ENCODE measurements at regions not wholly inside any gene's neighbourhood (a gene's known extent, or its start where the extent isn't known, plus 50 kb on each side); places are given as distances from the start of the nearest gene placed in this dataset.

DNA sequence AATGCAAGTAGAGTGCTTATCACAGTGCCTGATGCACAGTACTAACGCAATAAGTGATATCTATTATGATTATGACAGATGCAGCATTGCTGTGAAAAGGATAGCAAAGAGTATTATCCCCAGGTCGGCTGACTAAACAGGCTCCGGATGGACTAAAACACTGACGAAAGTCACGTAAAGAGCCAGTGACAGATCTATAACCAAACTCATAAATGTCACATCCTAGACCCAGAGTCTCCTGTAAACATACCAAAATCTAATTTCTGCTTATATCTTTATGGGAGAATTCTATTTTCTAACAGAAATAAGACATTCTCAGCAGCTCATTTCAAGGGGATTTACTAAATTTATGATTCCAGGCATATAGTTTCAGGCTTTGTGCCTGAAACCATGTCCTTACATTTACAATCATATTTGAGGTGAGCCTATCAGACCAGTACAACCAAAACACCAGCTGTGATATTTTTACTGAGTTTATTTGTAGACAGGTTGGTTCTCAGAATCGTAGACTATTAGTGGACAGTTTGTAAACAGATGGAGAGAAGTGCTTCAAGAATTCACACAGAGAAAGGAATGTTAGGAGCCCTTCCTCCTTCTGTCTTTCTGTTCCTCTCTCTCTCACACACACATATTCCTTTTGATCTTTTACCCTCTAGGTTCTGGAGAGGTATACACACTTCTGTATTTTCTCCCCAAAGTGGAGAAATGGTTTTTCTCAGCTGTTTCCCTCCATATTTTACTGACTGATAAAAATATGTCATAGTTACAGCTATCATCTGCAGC, 52.4 kb upstream of the WDR26 start:
- DNase-seq (ENCODE audit: low spot score) = no peak

GRCh38 chr1:224488806-224489499, 54.4 kb upstream of the WDR26 start:
- DNase-seq (ENCODE audit: low spot score) = no peak

- DNase-seq (ENCODE audit: low spot score) = no peak
These were observed 55.2 kb upstream of the WDR26 start for GRCh38 chr1:224489534-224490365.

GRCh38 chr1:224490549-224491537, 56.2 kb upstream of the WDR26 start:
- DNase-seq (ENCODE audit: low spot score) = no peak

DNA sequence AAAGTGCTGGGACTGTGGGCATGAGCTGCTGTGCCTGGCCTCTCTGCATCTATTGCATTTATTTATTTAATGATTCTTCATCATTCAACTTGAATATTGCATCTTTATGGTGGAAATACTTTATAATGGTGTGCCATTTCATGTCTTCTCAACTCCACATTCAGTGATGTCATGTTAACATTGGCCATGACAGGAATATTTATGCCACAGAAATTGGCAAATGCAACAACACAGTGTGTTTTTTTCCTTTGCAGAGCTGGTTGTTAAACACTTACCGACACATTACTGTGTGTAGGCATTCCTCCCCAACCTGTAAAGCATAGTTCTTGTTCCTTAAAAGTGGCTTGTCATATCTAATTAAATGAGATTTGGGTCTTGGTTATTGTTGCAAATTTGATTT, 57.4 kb upstream of the WDR26 start:
- no peak for DNase-seq (ENCODE audit: low spot score)

- no peak for DNase-seq (ENCODE audit: low spot score)
These were observed 58.0 kb upstream of the WDR26 start for GRCh38 chr1:224492632-224493031.

- no peak for DNase-seq (ENCODE audit: low spot score)
These were observed 58.7 kb upstream of the WDR26 start for GRCh38 chr1:224493269-224493668.

- no peak for DNase-seq (ENCODE audit: low spot score)
These were observed 59.7 kb upstream of the WDR26 start for GRCh38 chr1:224494343-224494742.

DNA sequence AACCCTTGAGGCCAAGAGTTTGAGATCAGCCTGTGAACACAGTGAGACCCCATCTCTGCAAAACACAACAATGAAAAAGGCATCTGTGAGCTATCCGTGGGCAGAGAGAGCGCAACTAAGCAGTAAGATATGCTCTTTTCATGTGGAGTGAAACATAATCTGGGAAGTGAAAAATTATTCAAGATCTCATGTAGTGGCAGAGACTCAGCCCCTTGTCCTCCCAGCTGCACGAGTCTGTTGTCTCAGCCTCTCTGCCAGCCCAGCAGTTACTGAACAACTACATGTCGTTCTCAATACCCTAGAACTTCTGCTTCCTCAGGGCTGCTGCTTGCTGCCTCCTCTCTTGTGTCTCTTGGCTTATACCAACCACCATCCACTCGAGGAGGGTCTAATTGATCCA, 61.3 kb upstream of the WDR26 start:
- DNase-seq (ENCODE audit: low spot score) = no peak

DNA sequence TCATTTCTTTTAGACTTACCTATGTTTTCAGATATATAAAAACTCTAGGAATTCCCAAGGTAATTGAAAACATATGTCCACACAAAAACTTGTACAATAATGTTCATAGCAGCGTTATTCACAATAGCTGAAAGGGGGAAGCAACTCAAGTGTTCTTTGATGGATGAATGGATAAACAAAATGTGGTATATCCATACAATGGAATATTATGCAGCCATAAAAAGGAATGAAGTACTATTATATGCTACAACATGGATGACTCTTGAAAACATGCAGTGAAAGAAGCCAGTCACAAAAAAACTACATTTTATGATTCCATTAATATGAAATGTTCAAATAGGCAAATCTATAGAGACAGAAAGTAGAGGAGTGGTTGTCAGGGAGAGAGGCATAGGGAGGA, 62.2 kb upstream of the WDR26 start:
- no peak for DNase-seq (ENCODE audit: low spot score)

DNA sequence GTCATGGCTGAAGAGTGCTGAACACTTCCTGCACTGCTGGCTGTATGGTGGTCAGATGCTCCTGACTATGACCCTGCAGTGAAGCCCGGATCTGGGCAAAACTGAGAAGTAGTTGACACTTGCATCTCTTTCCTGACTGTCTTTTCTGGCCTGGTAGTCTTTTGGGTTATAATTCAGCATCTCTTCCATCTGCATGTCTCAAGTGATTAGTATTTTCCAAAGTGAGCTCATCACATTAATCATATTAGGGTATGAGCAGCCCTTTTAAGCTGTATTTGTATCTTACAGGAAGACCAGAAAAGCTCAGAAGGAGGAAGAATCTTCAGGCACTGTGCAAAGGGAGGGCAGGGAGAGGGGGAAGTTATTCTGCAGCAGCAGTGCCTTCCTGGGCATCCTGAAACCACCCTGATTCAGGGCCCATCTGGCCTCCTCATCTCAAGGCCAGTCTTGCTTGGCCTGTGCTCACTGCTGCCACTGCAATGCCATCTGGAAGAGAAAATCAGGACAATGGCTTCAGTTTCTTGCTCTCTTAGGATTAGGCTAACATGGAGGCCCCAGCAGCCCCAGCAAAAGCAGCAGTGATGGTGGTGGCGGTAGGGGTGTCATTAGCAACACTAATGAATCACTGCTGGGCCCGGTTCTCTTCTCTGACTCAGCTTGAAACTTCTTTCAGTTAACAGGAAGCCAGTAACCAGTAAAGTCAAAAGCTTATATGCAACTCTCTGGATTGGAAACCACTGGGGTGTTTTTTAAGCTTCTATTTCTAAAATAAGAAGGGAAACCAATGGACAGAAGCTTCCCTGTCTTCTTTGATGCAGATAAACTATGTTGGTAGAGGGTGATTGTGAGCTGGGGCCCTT, 63.3 kb upstream of the WDR26 start:
- DNase-seq (ENCODE audit: low spot score) = peak; percentile 90

- peak; percentile 46 for DNase-seq (ENCODE audit: low spot score)
These were observed 64.1 kb upstream of the WDR26 start for GRCh38 chr1:224498574-224499170.

GRCh38 chr1:224499204-224499603, 64.6 kb upstream of the WDR26 start:
- no peak for DNase-seq (ENCODE audit: low spot score)

GRCh38 chr1:224500796-224501195, 66.2 kb upstream of the WDR26 start:
- no peak for DNase-seq (ENCODE audit: low spot score)

DNA sequence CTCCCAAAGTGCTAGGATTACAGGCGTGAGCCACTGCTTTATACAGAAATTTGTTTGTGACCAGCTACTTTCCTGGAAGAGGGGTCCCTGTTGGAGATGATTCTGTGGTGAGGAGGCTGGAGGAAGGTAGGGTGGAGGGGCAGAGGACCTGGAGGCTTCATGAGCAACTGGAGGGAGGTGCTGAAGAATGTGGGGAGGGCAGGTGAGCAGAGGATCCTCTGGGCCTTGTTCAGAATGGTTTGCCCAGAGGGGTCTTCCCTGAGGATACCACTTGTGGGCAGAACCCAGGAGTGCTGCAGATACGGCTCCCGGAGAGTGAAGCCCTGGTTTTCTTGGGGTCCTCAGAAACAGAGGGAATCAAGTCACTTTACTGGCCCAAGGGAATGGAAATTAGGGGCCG, 67.2 kb upstream of the WDR26 start:
- no peak for DNase-seq (ENCODE audit: low spot score)

DNA sequence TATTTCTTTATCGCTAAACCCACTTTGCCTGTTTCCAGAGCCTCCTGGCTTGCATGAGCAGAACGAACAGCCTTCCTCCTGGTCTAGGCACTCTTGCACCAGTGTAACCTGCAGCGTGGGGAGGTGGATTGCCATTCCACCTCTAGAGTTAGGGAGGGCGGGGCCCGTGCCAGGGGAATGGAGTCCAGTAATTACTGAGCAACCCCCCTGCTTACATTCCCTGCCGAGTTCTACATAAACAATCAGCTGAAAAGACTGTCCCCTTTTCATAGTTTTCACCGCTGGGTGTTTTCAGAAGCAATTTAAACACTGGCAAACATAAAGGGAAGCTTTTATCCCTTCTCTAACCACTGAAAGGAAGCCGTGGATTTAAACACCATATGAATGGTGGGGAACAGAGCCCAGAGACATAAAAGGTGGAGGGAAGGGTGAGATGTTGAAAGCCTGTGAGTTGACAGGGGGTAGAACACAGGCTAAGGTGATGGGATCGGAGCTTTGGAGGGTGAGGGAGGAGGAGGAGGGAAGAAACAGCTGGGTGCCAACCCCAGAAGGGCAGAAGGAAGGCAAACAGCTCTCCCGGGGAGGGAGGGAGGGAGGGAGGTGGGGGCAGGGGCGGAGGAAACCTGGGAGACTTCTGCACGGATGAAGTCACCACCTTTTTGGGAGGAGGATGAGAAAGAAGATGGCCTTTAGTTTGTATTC, 68.0 kb upstream of the WDR26 start:
- no peak for DNase-seq (ENCODE audit: low spot score)

GRCh38 chr1:224503161-224504118, 68.8 kb upstream of the WDR26 start:
- peak; percentile 91 for DNase-seq (ENCODE audit: low spot score)

- no peak for DNase-seq (ENCODE audit: low spot score)
These were observed 69.9 kb upstream of the WDR26 start for GRCh38 chr1:224504297-224505041.
